ENCODE measurements at regions not wholly inside any gene's neighbourhood (a gene's known extent, or its start where the extent isn't known, plus 50 kb on each side); places are given as distances from the start of the nearest gene placed in this dataset.

DNA sequence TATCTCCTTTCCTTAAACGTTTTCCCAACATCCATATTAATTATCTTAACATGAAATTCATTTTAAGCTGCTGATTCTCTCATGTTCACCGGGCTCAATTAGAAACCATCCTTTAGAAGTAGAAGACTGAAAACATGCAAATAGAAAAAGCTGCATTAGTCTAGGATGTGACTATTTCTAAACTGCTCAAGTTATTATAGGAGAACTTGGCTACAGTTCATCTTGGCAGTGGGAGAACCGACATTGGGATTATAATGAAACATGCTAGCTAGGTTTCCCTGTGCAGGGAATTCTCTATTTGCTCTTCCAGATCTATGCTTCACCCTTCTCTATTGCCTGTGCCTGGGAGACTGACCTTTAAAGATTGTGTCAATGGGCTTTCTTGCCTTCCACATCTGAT is 151.0 kb upstream of the PPARGC1A start:
- no peak for DNase-seq

- no peak for DNase-seq
Observed at GRCh38 chr4:24033626-24034025, 143.8 kb upstream of the PPARGC1A start.

DNA sequence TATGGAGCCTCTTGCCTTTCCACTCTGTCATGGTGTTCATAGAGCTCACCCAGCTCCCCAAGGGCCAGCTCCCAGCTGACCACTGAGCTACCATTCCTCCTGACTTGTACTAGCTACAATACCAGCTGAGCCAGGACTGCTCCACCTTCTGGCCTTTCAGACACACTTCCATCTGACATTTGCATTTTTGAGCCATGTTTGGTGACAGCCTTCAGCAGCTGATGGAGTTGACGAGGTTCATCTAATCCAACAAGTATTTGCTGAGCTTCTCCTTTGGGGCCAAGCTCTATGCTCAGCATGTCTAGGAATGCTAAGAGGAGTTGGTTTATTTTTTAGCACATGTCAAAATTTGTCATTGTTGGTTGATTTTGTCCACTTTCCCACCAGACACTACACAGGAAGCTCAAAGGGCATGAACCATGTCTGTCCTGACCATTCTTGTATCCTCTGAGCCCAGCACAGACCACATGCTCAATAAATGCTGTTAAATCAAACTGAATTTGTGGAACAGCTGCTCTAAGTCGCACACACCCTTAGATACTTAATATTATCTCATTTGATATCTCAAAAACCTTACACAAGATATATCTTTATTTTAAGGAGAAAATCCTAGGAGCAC is 142.6 kb upstream of the PPARGC1A start:
- no peak for DNase-seq

- no peak for DNase-seq
Observed at GRCh38 chr4:24026596-24026995, 136.7 kb upstream of the PPARGC1A start.

- DNase-seq: no peak
Observed at GRCh38 chr4:24024605-24025004, 134.8 kb upstream of the PPARGC1A start.

DNA sequence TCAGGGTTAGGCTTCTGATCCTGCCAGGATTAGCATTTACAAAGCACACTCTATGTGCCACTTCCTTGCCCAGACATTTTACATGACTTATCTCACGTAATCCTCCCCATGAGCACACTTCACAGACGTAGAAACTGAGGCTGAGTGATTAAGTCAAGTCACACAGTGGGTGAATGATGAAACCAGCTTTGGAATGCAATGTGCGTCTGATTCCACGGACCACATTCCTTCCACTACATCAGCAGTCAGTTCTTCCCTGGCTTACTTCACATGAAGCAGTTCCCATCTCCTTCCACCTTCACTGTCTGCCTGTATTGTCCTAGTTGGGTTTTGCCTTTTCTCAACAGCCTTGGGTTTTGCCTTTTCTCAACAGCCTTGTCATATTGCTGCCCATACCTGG is 134.3 kb upstream of the PPARGC1A start:
- no peak for DNase-seq

GRCh38 chr4:24015782-24016181 is 125.9 kb upstream of the PPARGC1A start:
- no peak for DNase-seq

DNA sequence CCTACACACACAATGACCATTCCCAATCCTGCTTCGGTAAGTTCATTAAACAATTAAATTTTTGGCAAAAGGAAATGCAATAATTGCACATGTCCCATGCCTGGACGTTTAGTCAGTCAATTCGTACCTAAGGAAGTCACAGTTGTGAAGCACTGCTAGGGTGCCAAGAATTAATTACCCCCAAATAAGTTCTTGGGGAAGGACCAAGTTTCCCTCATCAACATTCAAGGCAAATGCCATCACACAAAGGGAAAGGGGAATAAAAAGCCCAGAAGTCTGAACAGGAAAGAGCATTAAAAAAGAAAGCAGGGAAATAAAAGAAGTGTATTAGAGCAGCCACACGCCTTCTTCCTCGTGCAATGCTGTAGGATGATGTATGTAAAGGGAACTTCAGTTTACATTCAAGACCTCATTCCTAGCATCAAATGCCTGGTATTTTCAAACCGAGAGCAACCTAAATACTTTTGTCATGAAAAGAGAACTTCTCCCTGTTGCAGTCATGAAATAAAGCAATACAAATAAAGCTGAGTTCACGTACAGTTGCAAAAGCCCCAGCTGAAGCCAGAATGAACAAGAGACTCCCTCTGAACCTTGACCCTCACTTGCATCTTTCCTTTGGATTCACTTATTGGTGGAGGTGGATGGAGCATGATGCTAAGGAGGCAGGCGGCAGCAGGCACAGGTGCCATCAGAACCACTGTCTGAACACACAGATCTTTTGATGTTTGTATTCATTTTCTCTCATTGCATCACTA is 124.0 kb upstream of the PPARGC1A start:
- no peak for DNase-seq

GRCh38 chr4:24010994-24011393 is 121.1 kb upstream of the PPARGC1A start:
- no peak for DNase-seq

- DNase-seq: no peak
Observed at GRCh38 chr4:24010573-24010972, 120.7 kb upstream of the PPARGC1A start.

GRCh38 chr4:24007860-24008261 is 118.0 kb upstream of the PPARGC1A start:
- DNase-seq: no peak

DNA sequence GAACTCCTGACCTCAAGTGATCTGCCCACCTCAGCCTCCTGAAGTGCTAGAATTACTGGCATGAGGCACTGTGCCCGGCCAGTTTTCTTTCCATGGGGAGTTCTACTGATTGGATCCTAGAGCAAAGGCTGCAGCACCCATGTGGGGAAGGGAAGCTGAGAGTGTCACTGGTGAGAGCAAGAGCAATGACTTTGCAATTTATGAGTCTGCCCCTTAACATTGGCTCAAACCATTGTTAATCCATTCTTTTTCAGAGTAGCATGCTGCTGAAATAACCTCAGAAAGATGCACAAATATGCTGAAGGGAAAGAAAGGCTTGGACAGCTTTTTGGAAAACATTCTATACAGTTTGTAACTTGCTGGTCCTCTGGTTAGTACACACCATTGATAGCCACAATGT is 116.4 kb upstream of the PPARGC1A start:
- no peak for DNase-seq

DNA sequence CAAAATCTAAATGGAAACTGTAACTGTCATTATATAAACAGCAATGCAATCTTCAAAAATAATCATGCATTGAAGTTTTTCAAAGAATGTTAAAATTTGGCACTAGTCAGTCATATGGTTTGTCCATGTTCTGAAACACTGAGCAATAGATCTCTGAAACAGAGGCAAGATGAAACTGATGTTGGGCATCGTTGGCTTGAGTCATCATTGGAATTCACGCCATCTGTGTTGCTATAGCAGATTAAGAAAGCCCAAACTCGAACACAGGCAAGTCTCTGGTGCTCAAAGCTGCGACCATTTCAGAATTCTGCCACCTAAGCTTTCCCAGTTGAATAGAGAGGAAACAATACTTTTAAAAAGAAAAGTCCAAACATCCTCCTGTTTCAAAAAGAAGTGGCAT is 114.1 kb upstream of the PPARGC1A start:
- no peak for DNase-seq

DNA sequence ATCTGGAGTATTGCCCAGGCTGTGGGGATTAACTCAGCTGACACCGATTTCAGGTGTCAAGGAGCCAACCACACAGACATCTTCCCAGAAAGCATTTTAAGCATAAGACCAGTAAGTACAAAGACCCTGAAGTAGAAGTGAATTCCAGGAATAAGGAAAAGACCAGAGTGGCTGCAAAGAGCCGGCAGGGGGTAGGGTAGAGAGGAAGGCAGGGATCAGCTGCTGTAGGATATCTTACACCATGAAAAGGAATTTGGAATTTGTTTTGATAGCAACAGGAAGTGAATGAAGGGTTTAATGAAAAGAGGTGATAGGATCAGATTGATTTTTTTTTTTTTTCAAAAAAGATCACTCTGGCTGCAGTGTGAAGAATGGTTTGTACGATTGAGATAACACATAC is 113.6 kb upstream of the PPARGC1A start:
- DNase-seq: no peak

DNA sequence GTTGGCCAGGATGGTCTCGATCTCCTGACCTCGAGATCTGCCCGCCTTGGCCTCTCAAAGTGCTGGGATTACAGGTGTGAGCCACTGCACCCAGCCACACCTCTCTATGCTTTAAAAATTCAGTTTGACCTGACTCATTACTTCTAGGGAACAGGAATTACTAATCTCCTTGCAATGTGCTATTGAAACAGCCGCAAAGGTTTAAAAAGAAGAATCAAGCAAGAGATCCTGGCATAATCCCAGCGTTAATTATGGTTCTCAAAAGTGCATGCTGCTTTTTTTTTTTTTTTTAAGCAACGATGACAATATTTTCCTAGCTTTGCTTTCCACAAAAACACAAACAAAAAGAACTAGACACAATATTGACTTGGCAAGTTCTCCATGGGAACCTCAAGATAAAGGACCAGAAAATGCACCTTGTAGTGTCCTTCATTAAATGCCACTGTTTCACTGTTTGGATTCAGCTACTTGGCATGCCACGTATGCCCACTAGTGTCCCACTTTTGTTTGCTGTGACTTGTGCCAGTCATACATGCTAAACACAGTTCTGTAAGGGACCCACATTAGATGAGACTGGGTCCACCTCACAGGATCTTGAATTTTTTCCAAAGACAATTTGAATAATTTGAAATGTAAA is 112.6 kb upstream of the PPARGC1A start:
- DNase-seq: no peak

DNA sequence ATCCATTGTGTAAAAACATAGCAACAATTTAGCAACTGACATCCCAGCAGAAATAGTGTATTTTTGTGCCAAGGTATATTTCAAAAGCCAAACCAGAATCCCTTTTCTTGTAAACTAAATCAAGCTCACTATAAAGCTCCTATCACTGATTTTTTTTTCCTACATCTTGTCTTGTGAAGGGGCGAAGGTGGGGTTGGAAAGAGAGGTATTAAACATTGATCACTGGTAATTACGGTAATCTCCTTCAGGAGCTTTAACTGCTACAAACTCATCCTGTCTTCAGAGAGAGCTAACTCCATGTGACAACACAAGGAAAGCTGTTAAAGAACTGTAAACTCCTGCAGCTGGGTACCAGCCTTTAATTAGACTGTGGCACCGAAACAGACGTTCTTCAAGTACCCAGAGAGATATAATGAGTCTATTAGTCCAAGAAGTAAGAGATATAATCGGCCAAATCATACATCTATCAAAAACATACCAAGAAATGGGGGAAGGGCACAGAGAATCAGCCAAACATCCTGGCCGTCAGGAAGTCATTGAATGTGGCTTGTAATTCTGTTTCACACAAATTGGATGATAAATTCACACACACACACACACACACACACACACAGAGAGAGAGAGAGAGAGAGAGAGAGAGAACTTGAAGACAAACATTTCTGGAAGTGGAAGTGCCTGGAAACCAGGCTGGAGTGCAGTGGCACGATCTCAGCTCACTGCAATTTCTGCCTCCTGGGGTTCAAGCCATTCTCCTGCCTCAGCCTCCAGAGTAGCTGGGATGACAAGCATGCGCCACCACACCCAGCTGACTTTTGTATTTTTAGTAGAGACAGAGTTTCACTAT is 111.9 kb upstream of the PPARGC1A start:
- DNase-seq: no peak

DNA sequence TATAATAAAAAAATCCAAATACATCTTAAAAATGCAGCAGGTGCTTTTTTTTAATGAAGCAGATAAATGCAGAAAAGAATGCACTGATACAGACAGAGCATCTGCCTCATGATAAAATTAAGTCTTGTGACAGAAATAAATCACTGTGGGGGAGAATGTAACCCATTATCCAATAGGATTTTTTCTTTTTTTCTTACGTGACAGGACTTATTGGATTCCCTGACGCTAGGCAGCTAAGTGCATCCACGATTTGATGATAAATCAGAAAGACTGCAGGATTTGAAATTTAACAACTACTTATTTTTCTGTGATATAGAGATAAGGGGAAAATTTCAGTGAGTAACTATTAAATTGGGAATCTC is 110.6 kb upstream of the PPARGC1A start:
- DNase-seq: no peak

DNA sequence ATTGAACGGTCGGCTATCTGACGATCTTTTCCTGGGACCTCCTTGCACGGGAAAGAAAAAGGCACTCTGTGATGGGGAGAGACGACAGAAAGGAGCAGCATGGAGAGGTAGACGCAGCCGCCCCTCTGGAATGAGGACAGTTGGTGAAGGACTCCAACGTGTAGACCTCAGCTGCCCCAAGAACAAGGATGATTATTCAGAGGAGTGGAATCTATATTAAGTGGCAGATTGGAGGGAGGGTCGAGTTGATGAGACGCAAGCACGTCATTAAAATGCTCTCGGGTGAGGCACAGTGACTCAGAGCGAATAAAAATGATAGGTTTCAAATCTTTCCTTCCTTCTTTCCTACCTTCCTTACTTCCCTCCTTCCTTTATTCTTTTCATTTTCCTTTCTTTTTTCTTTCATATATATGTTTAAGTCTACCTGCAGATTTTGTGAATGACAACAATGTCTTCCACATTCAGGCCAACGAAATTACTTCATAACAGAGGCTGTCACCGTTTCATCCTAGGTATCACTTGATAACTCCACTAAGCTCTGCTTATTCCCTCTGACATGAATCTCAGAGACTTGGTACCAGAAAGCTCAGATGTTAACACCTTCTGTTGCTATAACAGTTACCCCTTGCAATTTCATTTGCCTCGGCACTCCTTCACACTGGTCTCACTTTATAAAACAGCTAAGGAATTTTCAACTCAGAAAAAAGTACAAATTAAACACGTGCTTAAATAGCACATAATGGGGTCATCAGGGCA is 110.0 kb upstream of the PPARGC1A start:
- no peak for DNase-seq

GRCh38 chr4:23993373-23993772 is 103.5 kb upstream of the PPARGC1A start:
- no peak for DNase-seq

- no peak for DNase-seq
Observed at GRCh38 chr4:23991444-23991843, 101.6 kb upstream of the PPARGC1A start.

GRCh38 chr4:23986270-23986669 is 96.4 kb upstream of the PPARGC1A start:
- DNase-seq: no peak

GRCh38 chr4:23981328-23981727 is 91.5 kb upstream of the PPARGC1A start:
- no peak for DNase-seq

DNA sequence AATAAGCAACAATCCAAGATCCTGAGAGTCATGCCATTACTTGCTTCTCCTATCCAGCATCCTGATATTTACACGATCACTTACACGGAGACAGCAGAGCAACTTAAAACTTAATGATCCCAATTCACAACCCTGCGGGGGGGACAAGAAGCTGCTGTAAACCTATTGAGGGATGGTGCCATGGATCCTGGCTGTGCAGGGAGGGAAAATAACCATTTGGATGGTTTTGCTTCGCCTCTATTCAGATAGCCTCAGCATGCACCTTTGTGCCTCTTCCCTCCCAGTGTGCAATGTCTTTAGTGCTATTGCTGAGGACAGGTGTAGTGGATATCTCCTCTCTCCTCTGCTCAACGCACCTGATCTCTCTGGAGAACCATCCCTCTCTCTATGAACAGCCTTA is 89.7 kb upstream of the PPARGC1A start:
- DNase-seq: no peak

Data from CD4-positive, alpha-beta T cell treated with Interferon alpha-2 for 1 hour (primary cell).